T-helper 1 cell treated with Interleukin-12 subunit alpha and Interleukin-12 subunit beta and Interleukin-4 antibody, amounts not matched to agents 30 μg/mL and 1 μg/mL, for 36 hours (primary cell): ENCODE measurements at regions not wholly inside any gene's neighbourhood (a gene's known extent, or its start where the extent isn't known, plus 50 kb on each side); places are given as distances from the start of the nearest gene placed in this dataset.
"Not testable (repeated sequence)": the region's sequence is repeated elsewhere in the genome, so short reads cannot be mapped to it uniquely, and the experiment has no call there.

Experiments
- H3K27ac Mint-ChIP-seq: one replicate; pipeline ENCODE4 v1.8.0; 2021; ENCODE audit warnings: mild to moderate bottlenecking, mixed read lengths
- H3K27me3 Mint-ChIP-seq: one replicate; pipeline ENCODE4 v1.8.0; 2021; ENCODE audit warnings: low read depth, mixed read lengths
- H3K36me3 Mint-ChIP-seq: one replicate; pipeline ENCODE4 v1.8.0; 2021; ENCODE audit warnings: low read depth, mixed read lengths
- H3K4me1 Mint-ChIP-seq: one replicate; pipeline ENCODE4 v1.8.0; 2021; ENCODE audit warnings: low read depth, mixed read lengths
- H3K4me3 Mint-ChIP-seq: one replicate; pipeline ENCODE4 v1.8.0; 2021; ENCODE audit warnings: mild to moderate bottlenecking, moderate library complexity, mixed read lengths
- H3K9me3 Mint-ChIP-seq: one replicate; pipeline ENCODE4 v1.8.0; 2021; ENCODE audit warnings: mixed read lengths

GRCh38 chr4:58303456-58303855 lies 1193.3 kb upstream of the IGFBP7 start:
- no peaks in the 10 kb centered on the region for H3K36me3 Mint-ChIP-seq
- no peaks in the 10 kb centered on the region for H3K4me1 Mint-ChIP-seq
- H3K27me3 Mint-ChIP-seq, result no peaks in the 10 kb centered on the region
- no peak overlapping the region for H3K4me3 Mint-ChIP-seq
- H3K9me3 Mint-ChIP-seq, result peaks cover 5% of the 10 kb centered on the region
- no peak overlapping the region for H3K27ac Mint-ChIP-seq

- H3K4me1 Mint-ChIP-seq, result no peaks in the 10 kb centered on the region
- no peaks in the 10 kb centered on the region for H3K27me3 Mint-ChIP-seq
- H3K27ac Mint-ChIP-seq, result no peak overlapping the region
- no peaks in the 10 kb centered on the region for H3K36me3 Mint-ChIP-seq
- no peak overlapping the region for H3K4me3 Mint-ChIP-seq
- H3K9me3 Mint-ChIP-seq, result peaks cover 5% of the 10 kb centered on the region
Observed at GRCh38 chr4:58301376-58301999, 1191.3 kb upstream of the IGFBP7 start.

GRCh38 chr4:58286335-58286734 lies 1176.2 kb upstream of the IGFBP7 start:
- Mint-ChIP-seq H3K4me3 (no peak overlapping the region), H3K36me3 (no peaks in the 10 kb centered on the region), H3K27ac (no peak overlapping the region), H3K4me1 (no peaks in the 10 kb centered on the region), H3K27me3 (no peaks in the 10 kb centered on the region), H3K9me3 (peaks cover 3% of the 10 kb centered on the region)

GRCh38 chr4:58280928-58281327 lies 1170.7 kb upstream of the IGFBP7 start:
- H3K9me3 Mint-ChIP-seq, H3K27ac Mint-ChIP-seq, H3K4me3 Mint-ChIP-seq, H3K27me3 Mint-ChIP-seq, H3K36me3 Mint-ChIP-seq, H3K4me1 Mint-ChIP-seq: not testable (repeated sequence)

- Mint-ChIP-seq H3K4me3 (no peak overlapping the region), H3K27me3 (no peaks in the 10 kb centered on the region), H3K9me3 (peaks cover 5% of the 10 kb centered on the region), H3K27ac (no peak overlapping the region), H3K36me3 (no peaks in the 10 kb centered on the region), H3K4me1 (no peaks in the 10 kb centered on the region)
Observed at GRCh38 chr4:58275856-58276255, 1165.7 kb upstream of the IGFBP7 start.

GRCh38 chr4:58274553-58274952 lies 1164.4 kb upstream of the IGFBP7 start:
- H3K4me1 Mint-ChIP-seq, result no peaks in the 10 kb centered on the region
- H3K27ac Mint-ChIP-seq, result no peak overlapping the region
- H3K27me3 Mint-ChIP-seq, result no peaks in the 10 kb centered on the region
- no peak overlapping the region for H3K4me3 Mint-ChIP-seq
- peaks cover 5% of the 10 kb centered on the region for H3K9me3 Mint-ChIP-seq
- no peaks in the 10 kb centered on the region for H3K36me3 Mint-ChIP-seq

GRCh38 chr4:58272311-58272710 lies 1162.1 kb upstream of the IGFBP7 start:
- H3K27me3 Mint-ChIP-seq, result no peaks in the 10 kb centered on the region
- no peak overlapping the region for H3K27ac Mint-ChIP-seq
- no peak overlapping the region for H3K4me3 Mint-ChIP-seq
- peaks cover 13% of the 10 kb centered on the region for H3K9me3 Mint-ChIP-seq
- H3K36me3 Mint-ChIP-seq, result no peaks in the 10 kb centered on the region
- no peaks in the 10 kb centered on the region for H3K4me1 Mint-ChIP-seq

GRCh38 chr4:58265734-58266133 lies 1155.5 kb upstream of the IGFBP7 start:
- Mint-ChIP-seq H3K4me3 (no peak overlapping the region), H3K27ac (no peak overlapping the region), H3K27me3 (no peaks in the 10 kb centered on the region), H3K4me1 (no peaks in the 10 kb centered on the region), H3K36me3 (no peaks in the 10 kb centered on the region), H3K9me3 (peaks cover 14% of the 10 kb centered on the region)

GRCh38 chr4:58261526-58261925 lies 1151.3 kb upstream of the IGFBP7 start:
- Mint-ChIP-seq H3K36me3 (no peaks in the 10 kb centered on the region), H3K4me3 (no peak overlapping the region), H3K27ac (no peak overlapping the region), H3K27me3 (no peaks in the 10 kb centered on the region), H3K4me1 (no peaks in the 10 kb centered on the region), H3K9me3 (peaks cover 4% of the 10 kb centered on the region)

GRCh38 chr4:58254291-58254690 lies 1144.1 kb upstream of the IGFBP7 start:
- no peaks in the 10 kb centered on the region for H3K36me3 Mint-ChIP-seq
- H3K9me3 Mint-ChIP-seq, result peaks cover 6% of the 10 kb centered on the region
- H3K4me1 Mint-ChIP-seq, result no peaks in the 10 kb centered on the region
- no peak overlapping the region for H3K4me3 Mint-ChIP-seq
- H3K27ac Mint-ChIP-seq, result no peak overlapping the region
- H3K27me3 Mint-ChIP-seq, result no peaks in the 10 kb centered on the region

GRCh38 chr4:58252656-58253055 lies 1142.5 kb upstream of the IGFBP7 start:
- Mint-ChIP-seq H3K27me3 (no peaks in the 10 kb centered on the region), H3K4me3 (no peak overlapping the region), H3K27ac (no peak overlapping the region), H3K4me1 (no peaks in the 10 kb centered on the region), H3K36me3 (no peaks in the 10 kb centered on the region), H3K9me3 (peaks cover 4% of the 10 kb centered on the region)

GRCh38 chr4:58247792-58248191 lies 1137.6 kb upstream of the IGFBP7 start:
- H3K27ac Mint-ChIP-seq, result no peak overlapping the region
- H3K4me3 Mint-ChIP-seq, result no peak overlapping the region
- no peaks in the 10 kb centered on the region for H3K36me3 Mint-ChIP-seq
- H3K4me1 Mint-ChIP-seq, result no peaks in the 10 kb centered on the region
- H3K27me3 Mint-ChIP-seq, result no peaks in the 10 kb centered on the region
- peaks cover 6% of the 10 kb centered on the region for H3K9me3 Mint-ChIP-seq

- Mint-ChIP-seq H3K27me3 (no peaks in the 10 kb centered on the region), H3K4me1 (no peaks in the 10 kb centered on the region), H3K36me3 (no peaks in the 10 kb centered on the region), H3K4me3 (no peak overlapping the region), H3K27ac (no peak overlapping the region), H3K9me3 (peaks cover 3% of the 10 kb centered on the region)
Observed at GRCh38 chr4:58225460-58225859, 1115.3 kb upstream of the IGFBP7 start.

GRCh38 chr4:58219179-58219578 lies 1109.0 kb upstream of the IGFBP7 start:
- Mint-ChIP-seq H3K4me1 (no peaks in the 10 kb centered on the region), H3K9me3 (peaks cover 18% of the 10 kb centered on the region), H3K36me3 (no peaks in the 10 kb centered on the region), H3K27me3 (no peaks in the 10 kb centered on the region), H3K4me3 (no peak overlapping the region), H3K27ac (no peak overlapping the region)

GRCh38 chr4:58216461-58216860 lies 1106.3 kb upstream of the IGFBP7 start:
- H3K27me3 Mint-ChIP-seq, result no peaks in the 10 kb centered on the region
- H3K4me3 Mint-ChIP-seq, result no peak overlapping the region
- H3K27ac Mint-ChIP-seq, result no peak overlapping the region
- H3K9me3 Mint-ChIP-seq, result peaks cover 23% of the 10 kb centered on the region
- H3K4me1 Mint-ChIP-seq, result no peaks in the 10 kb centered on the region
- H3K36me3 Mint-ChIP-seq, result no peaks in the 10 kb centered on the region

- Mint-ChIP-seq H3K4me1 (no peaks in the 10 kb centered on the region), H3K27ac (no peak overlapping the region), H3K36me3 (no peaks in the 10 kb centered on the region), H3K4me3 (no peak overlapping the region), H3K9me3 (peaks cover 21% of the 10 kb centered on the region), H3K27me3 (no peaks in the 10 kb centered on the region)
Observed at GRCh38 chr4:58214376-58214775, 1104.2 kb upstream of the IGFBP7 start.
